ENCODE measurements at regions not wholly inside any gene's neighbourhood (a gene's known extent, or its start where the extent isn't known, plus 50 kb on each side); places are given as distances from the start of the nearest gene placed in this dataset.
A peak's percentile ranks its signal among the peaks of the same experiment; 100 is the strongest.

DNA sequence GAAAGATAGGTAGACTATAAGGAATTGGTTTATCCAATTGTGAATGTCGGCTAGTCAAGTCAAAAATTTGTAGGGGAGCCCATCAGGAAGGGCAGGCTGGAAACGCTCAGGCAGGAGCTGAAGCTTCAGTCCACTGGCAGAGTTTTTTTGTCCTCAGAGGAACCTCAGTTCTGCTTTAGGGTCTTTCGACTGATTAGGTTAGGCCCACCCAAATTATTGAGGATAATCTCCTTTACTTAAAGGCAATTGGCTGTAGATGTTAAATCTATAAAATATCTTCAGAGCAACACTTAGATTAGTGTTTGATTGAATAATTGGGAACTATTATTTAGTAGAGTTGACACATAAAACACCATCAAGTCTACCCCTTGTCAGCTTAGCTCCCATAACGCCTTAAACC lies 105.5 kb upstream of the ARHGAP5 start:
- no peak for DNase-seq
- no peak for TF ChIP-seq CTCF (IDR thresholded peaks at IDR 0.05)
- H3K4me1 Mint-ChIP-seq, result peaks cover 20% of the 10 kb centered on the region
- no peak overlapping the region for H3K27ac Mint-ChIP-seq
- no peaks in the 10 kb centered on the region for H3K27me3 Mint-ChIP-seq (ENCODE audit: low read depth, poor library complexity)
- peaks cover 19% of the 10 kb centered on the region for H3K9me3 Mint-ChIP-seq
- H3K36me3 Mint-ChIP-seq (ENCODE audit: low read depth), result no peaks in the 10 kb centered on the region
- H3K4me3 Mint-ChIP-seq, result no peak overlapping the region

- no peaks in the 10 kb centered on the region for H3K4me1 Mint-ChIP-seq
- no peak overlapping the region for H3K4me3 Mint-ChIP-seq
- DNase-seq, result no peak
- H3K9me3 Mint-ChIP-seq, result peaks cover 33% of the 10 kb centered on the region
- peaks cover 18% of the 10 kb centered on the region for H3K36me3 Mint-ChIP-seq (ENCODE audit: low read depth)
- TF ChIP-seq CTCF (IDR thresholded peaks at IDR 0.05), result no peak
- no peak overlapping the region for H3K27ac Mint-ChIP-seq
- H3K27me3 Mint-ChIP-seq (ENCODE audit: low read depth, poor library complexity), result no peaks in the 10 kb centered on the region
Observed at GRCh38 chr14:31977001-31977556, 100.0 kb upstream of the ARHGAP5 start.

GRCh38 chr14:31978423-31978822 lies 98.7 kb upstream of the ARHGAP5 start:
- Mint-ChIP-seq H3K4me1 (no peaks in the 10 kb centered on the region), H3K9me3 (peaks cover 44% of the 10 kb centered on the region), H3K4me3 (no peak overlapping the region), H3K27me3 (ENCODE audit: low read depth, poor library complexity) (no peaks in the 10 kb centered on the region), H3K27ac (no peak overlapping the region), H3K36me3 (ENCODE audit: low read depth) (peaks cover 30% of the 10 kb centered on the region)
- no peak for DNase-seq
- no peak for TF ChIP-seq CTCF (IDR thresholded peaks at IDR 0.05)

GRCh38 chr14:31982642-31983041 lies 94.5 kb upstream of the ARHGAP5 start:
- DNase-seq, result no peak
- Mint-ChIP-seq H3K9me3 (peaks cover 72% of the 10 kb centered on the region), H3K4me1 (peaks cover 5% of the 10 kb centered on the region)

GRCh38 chr14:31986405-31986804 lies 90.7 kb upstream of the ARHGAP5 start:
- no peak for DNase-seq
- peaks cover 30% of the 10 kb centered on the region for H3K36me3 Mint-ChIP-seq (ENCODE audit: low read depth)
- peaks cover 4% of the 10 kb centered on the region for H3K27me3 Mint-ChIP-seq (ENCODE audit: low read depth, poor library complexity)
- peaks cover 38% of the 10 kb centered on the region for H3K4me1 Mint-ChIP-seq
- H3K27ac Mint-ChIP-seq, result no peak overlapping the region
- peaks cover 64% of the 10 kb centered on the region for H3K9me3 Mint-ChIP-seq
- no peak overlapping the region for H3K4me3 Mint-ChIP-seq
- no peak for TF ChIP-seq CTCF (IDR thresholded peaks at IDR 0.05)

More at GRCh38 chr14:31982642-31983041, 94.5 kb upstream of the ARHGAP5 start:
- Mint-ChIP-seq H3K27me3 (ENCODE audit: low read depth, poor library complexity) (peaks cover 2% of the 10 kb centered on the region), H3K36me3 (ENCODE audit: low read depth) (peaks cover 41% of the 10 kb centered on the region), H3K27ac (no peak overlapping the region), H3K4me3 (no peak overlapping the region)
- no peak for TF ChIP-seq CTCF (IDR thresholded peaks at IDR 0.05)

DNA sequence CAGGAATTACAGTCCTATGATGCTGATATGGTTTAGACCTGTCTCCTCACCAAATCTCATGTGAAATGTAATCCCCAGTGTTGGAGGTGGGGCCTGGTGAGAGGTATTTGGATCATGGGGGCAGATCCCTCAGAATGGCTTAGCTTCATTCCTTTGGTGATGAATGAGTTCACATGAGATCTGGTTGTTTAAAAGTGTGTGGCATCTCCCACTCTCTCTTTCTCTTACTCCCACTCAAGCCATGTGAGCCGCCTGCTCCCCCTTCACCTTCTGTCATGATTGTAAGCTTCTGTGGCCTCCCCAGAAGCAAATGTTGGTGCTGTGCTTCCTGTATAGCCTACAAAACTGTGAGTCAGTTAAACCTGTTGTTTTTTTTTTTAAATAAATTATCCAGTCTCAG lies 89.4 kb upstream of the ARHGAP5 start:
- DNase-seq, result no peak
- H3K27ac Mint-ChIP-seq, result peak overlapping the region; percentile 93
- H3K4me3 Mint-ChIP-seq, result peak overlapping the region; percentile 16
- H3K9me3 Mint-ChIP-seq, result peaks cover 51% of the 10 kb centered on the region
- TF ChIP-seq CTCF (IDR thresholded peaks at IDR 0.05), result no peak
- peaks cover 4% of the 10 kb centered on the region for H3K27me3 Mint-ChIP-seq (ENCODE audit: low read depth, poor library complexity)
- H3K36me3 Mint-ChIP-seq (ENCODE audit: low read depth), result peaks cover 18% of the 10 kb centered on the region
- H3K4me1 Mint-ChIP-seq, result peaks cover 51% of the 10 kb centered on the region

Data from nephron progenitor cell (in vitro differentiated cells).